IPS-20b (cell line): ENCODE measurements at regions not wholly inside any gene's neighbourhood (a gene's known extent, or its start where the extent isn't known, plus 50 kb on each side); places are given as distances from the start of the nearest gene placed in this dataset.
"Not testable (repeated sequence)": the region's sequence is repeated elsewhere in the genome, so short reads cannot be mapped to it uniquely, and the experiment has no call there.

Experiments
- H3K27ac ChIP-seq: one replicate; pipeline ENCODE4 v1.5.1; 2013; ENCODE audit warnings: low read length
- H3K27me3 ChIP-seq: 2 replicates; pipeline ENCODE4 v1.6.1; 2013; ENCODE audit warnings: mild to moderate bottlenecking, low read length, inconsistent platforms; ENCODE audit not compliant: insufficient read depth
- H3K36me3 ChIP-seq: 2 replicates; pipeline ENCODE4 v1.6.1; 2013; ENCODE audit warnings: low read depth, mild to moderate bottlenecking, inconsistent platforms, low read length, moderate library complexity; ENCODE audit not compliant: insufficient read depth
- H3K4me1 ChIP-seq: 2 replicates; pipeline ENCODE4 v1.6.1; 2013; ENCODE audit warnings: mild to moderate bottlenecking, control low read depth, inconsistent platforms, low read length, moderate library complexity; ENCODE audit not compliant: insufficient read depth
- H3K4me3 ChIP-seq: 2 replicates; pipeline ENCODE4 v1.5.1; 2013; ENCODE audit warnings: mild to moderate bottlenecking, low read length, inconsistent platforms
- H3K9ac ChIP-seq: 2 replicates; pipeline ENCODE4 v1.6.1; 2013; ENCODE audit warnings: low read depth, mild to moderate bottlenecking, inconsistent platforms, low read length, moderate library complexity
- H3K9me3 ChIP-seq: 2 replicates; pipeline ENCODE4 v1.6.1; 2013; ENCODE audit warnings: mild to moderate bottlenecking, low read depth, low read length, inconsistent platforms; ENCODE audit not compliant: insufficient read depth

GRCh38 chr1:71295350-71295749, 214.5 kb upstream of the ZRANB2 start:
- Histone ChIP-seq H3K36me3 (no peaks in the 10 kb centered on the region), H3K9ac (no peak overlapping the region), H3K27me3 (no peaks in the 10 kb centered on the region), H3K4me1 (no peaks in the 10 kb centered on the region), H3K27ac (no peak overlapping the region), H3K9me3 (no peaks in the 10 kb centered on the region), H3K4me3 (no peak overlapping the region)

- Histone ChIP-seq H3K36me3 (no peaks in the 10 kb centered on the region), H3K9ac (no peak overlapping the region), H3K27ac (no peak overlapping the region), H3K27me3 (no peaks in the 10 kb centered on the region), H3K4me3 (no peak overlapping the region), H3K4me1 (no peaks in the 10 kb centered on the region), H3K9me3 (no peaks in the 10 kb centered on the region)
Observed at GRCh38 chr1:71294178-71294577, 213.3 kb upstream of the ZRANB2 start.

GRCh38 chr1:71292203-71292602, 211.4 kb upstream of the ZRANB2 start:
- H3K4me1 ChIP-seq, result no peaks in the 10 kb centered on the region
- no peaks in the 10 kb centered on the region for H3K36me3 ChIP-seq
- H3K27ac ChIP-seq, result no peak overlapping the region
- H3K27me3 ChIP-seq, result no peaks in the 10 kb centered on the region
- no peak overlapping the region for H3K9ac ChIP-seq
- H3K4me3 ChIP-seq, result no peak overlapping the region
- H3K9me3 ChIP-seq, result no peaks in the 10 kb centered on the region

GRCh38 chr1:71290506-71291237, 209.8 kb upstream of the ZRANB2 start:
- not testable (repeated sequence) for H3K4me1 ChIP-seq, H3K9ac ChIP-seq, H3K27me3 ChIP-seq, H3K4me3 ChIP-seq, H3K27ac ChIP-seq, H3K36me3 ChIP-seq, H3K9me3 ChIP-seq

- no peaks in the 10 kb centered on the region for H3K36me3 ChIP-seq
- H3K27ac ChIP-seq, result no peak overlapping the region
- no peaks in the 10 kb centered on the region for H3K4me1 ChIP-seq
- H3K9ac ChIP-seq, result no peak overlapping the region
- H3K27me3 ChIP-seq, result no peaks in the 10 kb centered on the region
- peaks cover 7% of the 10 kb centered on the region; the same call in 1 of the 2 replicates for H3K9me3 ChIP-seq
- H3K4me3 ChIP-seq, result no peak overlapping the region
Observed at GRCh38 chr1:71285529-71285928, 204.7 kb upstream of the ZRANB2 start.

- H3K4me1 ChIP-seq, result no peaks in the 10 kb centered on the region
- no peaks in the 10 kb centered on the region for H3K27me3 ChIP-seq
- no peak overlapping the region for H3K9ac ChIP-seq
- H3K36me3 ChIP-seq, result no peaks in the 10 kb centered on the region
- no peak overlapping the region for H3K4me3 ChIP-seq
- H3K27ac ChIP-seq, result no peak overlapping the region
- no peaks in the 10 kb centered on the region for H3K9me3 ChIP-seq
Observed at GRCh38 chr1:71276466-71276865, 195.6 kb upstream of the ZRANB2 start.

GRCh38 chr1:71273334-71273733, 192.5 kb upstream of the ZRANB2 start:
- H3K4me1 ChIP-seq, result no peaks in the 10 kb centered on the region
- H3K27me3 ChIP-seq, result no peaks in the 10 kb centered on the region
- H3K9me3 ChIP-seq, result no peaks in the 10 kb centered on the region
- no peak overlapping the region for H3K27ac ChIP-seq
- H3K36me3 ChIP-seq, result no peaks in the 10 kb centered on the region
- no peak overlapping the region for H3K9ac ChIP-seq
- no peak overlapping the region for H3K4me3 ChIP-seq

- H3K4me3 ChIP-seq, result no peak overlapping the region
- H3K36me3 ChIP-seq, result no peaks in the 10 kb centered on the region
- no peaks in the 10 kb centered on the region for H3K27me3 ChIP-seq
- no peak overlapping the region for H3K9ac ChIP-seq
- no peak overlapping the region for H3K27ac ChIP-seq
- H3K9me3 ChIP-seq, result no peaks in the 10 kb centered on the region
- H3K4me1 ChIP-seq, result no peaks in the 10 kb centered on the region
Observed at GRCh38 chr1:71270394-71270915, 189.6 kb upstream of the ZRANB2 start.

- Histone ChIP-seq H3K27me3 (no peaks in the 10 kb centered on the region), H3K9ac (no peak overlapping the region)
Observed at GRCh38 chr1:71269818-71270217, 189.0 kb upstream of the ZRANB2 start.

GRCh38 chr1:71269179-71269578, 188.3 kb upstream of the ZRANB2 start:
- Histone ChIP-seq H3K9me3 (no peaks in the 10 kb centered on the region), H3K27me3 (no peaks in the 10 kb centered on the region), H3K4me3 (no peak overlapping the region), H3K9ac (no peak overlapping the region), H3K27ac (no peak overlapping the region), H3K4me1 (no peaks in the 10 kb centered on the region), H3K36me3 (no peaks in the 10 kb centered on the region)

More at GRCh38 chr1:71269818-71270217, 189.0 kb upstream of the ZRANB2 start:
- Histone ChIP-seq H3K4me1 (no peaks in the 10 kb centered on the region), H3K27ac (no peak overlapping the region), H3K4me3 (no peak overlapping the region), H3K36me3 (no peaks in the 10 kb centered on the region), H3K9me3 (no peaks in the 10 kb centered on the region)

GRCh38 chr1:71267220-71267619, 186.4 kb upstream of the ZRANB2 start:
- Histone ChIP-seq H3K4me3 (no peak overlapping the region), H3K27ac (no peak overlapping the region), H3K4me1 (no peaks in the 10 kb centered on the region), H3K36me3 (no peaks in the 10 kb centered on the region), H3K9me3 (no peaks in the 10 kb centered on the region), H3K9ac (no peak overlapping the region), H3K27me3 (no peaks in the 10 kb centered on the region)

- Histone ChIP-seq H3K9me3 (no peaks in the 10 kb centered on the region), H3K4me3 (no peak overlapping the region), H3K9ac (no peak overlapping the region), H3K27me3 (no peaks in the 10 kb centered on the region), H3K36me3 (no peaks in the 10 kb centered on the region), H3K27ac (no peak overlapping the region), H3K4me1 (no peaks in the 10 kb centered on the region)
Observed at GRCh38 chr1:71264039-71264438, 183.2 kb upstream of the ZRANB2 start.
